NCI-H146 (cell line): ENCODE measurements at regions not wholly inside any gene's neighbourhood (a gene's known extent, or its start where the extent isn't known, plus 50 kb on each side); places are given as distances from the start of the nearest gene placed in this dataset.

ENCODE experiments used
- DNase-seq: peaks from one replicate; lab custom pipeline; 2025; lab: John Stamatoyannopoulos, UW

- DNase-seq = no peak
These were observed 58.3 kb upstream of the NEUROD6 start for GRCh38 chr7:31398815-31399214.

- DNase-seq = no peak
These were observed 66.7 kb upstream of the NEUROD6 start for GRCh38 chr7:31407178-31407676.

GRCh38 chr7:31408140-31408729 lies 67.7 kb upstream of the NEUROD6 start:
- no peak for DNase-seq

- no peak for DNase-seq
These were observed 69.7 kb upstream of the NEUROD6 start for GRCh38 chr7:31410265-31410664.

- no peak for DNase-seq
These were observed 70.9 kb upstream of the NEUROD6 start for GRCh38 chr7:31411416-31411815.

GRCh38 chr7:31413766-31414165 lies 73.2 kb upstream of the NEUROD6 start:
- no peak for DNase-seq

GRCh38 chr7:31416381-31416870 lies 75.9 kb upstream of the NEUROD6 start:
- DNase-seq = no peak

- DNase-seq = no peak
These were observed 78.4 kb upstream of the NEUROD6 start for GRCh38 chr7:31418928-31419327.

- DNase-seq = no peak
These were observed 79.1 kb upstream of the NEUROD6 start for GRCh38 chr7:31419505-31420055.

GRCh38 chr7:31420948-31421347 lies 80.4 kb upstream of the NEUROD6 start:
- no peak for DNase-seq

GRCh38 chr7:31421607-31422006 lies 81.1 kb upstream of the NEUROD6 start:
- DNase-seq = no peak

- DNase-seq = no peak
These were observed 83.5 kb upstream of the NEUROD6 start for GRCh38 chr7:31423994-31424393.

GRCh38 chr7:31432176-31432575 lies 81.7 kb upstream of the ITPRID1 start:
- no peak for DNase-seq

GRCh38 chr7:31432836-31433340 lies 81.0 kb upstream of the ITPRID1 start:
- no peak for DNase-seq

GRCh38 chr7:31437250-31437865 lies 76.5 kb upstream of the ITPRID1 start:
- no peak for DNase-seq

- DNase-seq = no peak
These were observed 74.7 kb upstream of the ITPRID1 start for GRCh38 chr7:31439165-31439564.

- DNase-seq = no peak
These were observed 73.4 kb upstream of the ITPRID1 start for GRCh38 chr7:31440511-31440910.

- no peak for DNase-seq
These were observed 71.3 kb upstream of the ITPRID1 start for GRCh38 chr7:31442626-31443025.

- peak; percentile 46 for DNase-seq
These were observed 70.4 kb upstream of the ITPRID1 start for GRCh38 chr7:31443457-31443856.

- DNase-seq = no peak
These were observed 69.7 kb upstream of the ITPRID1 start for GRCh38 chr7:31444196-31444595.

GRCh38 chr7:31445686-31446355 lies 68.1 kb upstream of the ITPRID1 start:
- no peak for DNase-seq

- no peak for DNase-seq
These were observed 65.2 kb upstream of the ITPRID1 start for GRCh38 chr7:31448649-31449048.

- no peak for DNase-seq
These were observed 58.0 kb upstream of the ITPRID1 start for GRCh38 chr7:31455844-31456243.
